Ishikawa (cell line): ENCODE measurements at regions not wholly inside any gene's neighbourhood (a gene's known extent, or its start where the extent isn't known, plus 50 kb on each side); places are given as distances from the start of the nearest gene placed in this dataset.

Experiments
- CEBPB ChIP-seq: IDR thresholded peaks from 2 replicates; pipeline ENCODE4 v1.6.1; 2012
- CREB1 ChIP-seq: IDR thresholded peaks from 2 replicates; pipeline ENCODE4 v1.6.1; 2012; ENCODE audit warnings: low read depth
- EGR1 ChIP-seq: IDR thresholded peaks from 2 replicates; pipeline ENCODE4 v1.6.1; 2012
- EP300 ChIP-seq: IDR thresholded peaks from 2 replicates; pipeline ENCODE4 v1.6.1; 2012; ENCODE audit warnings: borderline replicate concordance
- FOXM1 ChIP-seq: IDR thresholded peaks from 2 replicates; pipeline ENCODE4 v1.6.1; 2012; ENCODE audit warnings: low read depth, borderline replicate concordance
- MAX ChIP-seq: IDR thresholded peaks from 2 replicates; pipeline ENCODE4 v1.6.1; 2012
- NFIC ChIP-seq: IDR thresholded peaks from 2 replicates; pipeline ENCODE4 v1.6.1; 2012
- RAD21 ChIP-seq: IDR thresholded peaks from 2 replicates; pipeline ENCODE4 v1.6.1; 2012; ENCODE audit warnings: low read depth
- REST ChIP-seq: IDR thresholded peaks from 2 replicates; pipeline ENCODE4 v1.6.1; 2012; ENCODE audit warnings: low read depth, mild to moderate bottlenecking
- TAF1 ChIP-seq: IDR thresholded peaks from 2 replicates; pipeline ENCODE4 v1.6.1; 2012; ENCODE audit warnings: low read depth, mild to moderate bottlenecking
- TCF12 ChIP-seq: IDR thresholded peaks from 2 replicates; pipeline ENCODE4 v1.6.1; 2012; ENCODE audit warnings: low read depth
- TEAD4 ChIP-seq: IDR thresholded peaks from 2 replicates; pipeline ENCODE4 v1.6.1; 2012
- USF1 ChIP-seq: IDR thresholded peaks from 2 replicates; pipeline ENCODE4 v1.6.1; 2012
- YY1 ChIP-seq: IDR thresholded peaks from 2 replicates; pipeline ENCODE4 v1.6.1; 2012; ENCODE audit warnings: low read depth
- ZBTB7A ChIP-seq: IDR thresholded peaks from 2 replicates; pipeline ENCODE4 v1.6.1; 2012; ENCODE audit warnings: low read depth

GRCh38 chr21:22164912-22165311 is 1166.7 kb downstream of the NCAM2 start:
- TF ChIP-seq MAX (no peak), NFIC (no peak), RAD21 (no peak), TAF1 (no peak), REST (no peak), USF1 (no peak), EP300 (no peak), YY1 (no peak), CREB1 (no peak)

GRCh38 chr21:22174746-22175145 is 1176.5 kb downstream of the NCAM2 start:
- TF ChIP-seq EGR1 (no peak), USF1 (no peak), EP300 (no peak), NFIC (no peak), MAX (no peak), TEAD4 (no peak), ZBTB7A (no peak), TAF1 (no peak), REST (no peak), CREB1 (no peak), CEBPB (no peak), TCF12 (no peak), FOXM1 (no peak), YY1 (no peak), RAD21 (no peak)

GRCh38 chr21:22189278-22189677 is 1191.1 kb downstream of the NCAM2 start:
- TF ChIP-seq YY1, result no peak
- no peak for TF ChIP-seq MAX
- TF ChIP-seq EGR1, result no peak
- TF ChIP-seq USF1, result no peak
- TF ChIP-seq CEBPB, result no peak
- TF ChIP-seq REST, result no peak
- TF ChIP-seq TEAD4, result no peak
- no peak for TF ChIP-seq TCF12
- TF ChIP-seq FOXM1, result no peak
- TF ChIP-seq NFIC, result no peak
- TF ChIP-seq TAF1, result no peak

GRCh38 chr21:22191581-22191980 is 1193.4 kb downstream of the NCAM2 start:
- no peak for TF ChIP-seq MAX
- no peak for TF ChIP-seq ZBTB7A
- TF ChIP-seq NFIC, result no peak
- TF ChIP-seq FOXM1, result no peak

GRCh38 chr21:22192766-22193165 is 1194.6 kb downstream of the NCAM2 start:
- no peak for TF ChIP-seq ZBTB7A
- no peak for TF ChIP-seq FOXM1
- TF ChIP-seq USF1, result no peak
- no peak for TF ChIP-seq TEAD4
- TF ChIP-seq NFIC, result no peak
- TF ChIP-seq EP300, result no peak
- no peak for TF ChIP-seq EGR1
- no peak for TF ChIP-seq TCF12
- no peak for TF ChIP-seq MAX
- no peak for TF ChIP-seq RAD21
- no peak for TF ChIP-seq REST
- no peak for TF ChIP-seq CEBPB
- TF ChIP-seq CREB1, result no peak
- TF ChIP-seq TAF1, result no peak
- no peak for TF ChIP-seq YY1
